ENCODE measurements at regions not wholly inside any gene's neighbourhood (a gene's known extent, or its start where the extent isn't known, plus 50 kb on each side); places are given as distances from the start of the nearest gene placed in this dataset.
"Not testable (repeated sequence)": the region's sequence is repeated elsewhere in the genome, so short reads cannot be mapped to it uniquely, and the experiment has no call there.

DNA sequence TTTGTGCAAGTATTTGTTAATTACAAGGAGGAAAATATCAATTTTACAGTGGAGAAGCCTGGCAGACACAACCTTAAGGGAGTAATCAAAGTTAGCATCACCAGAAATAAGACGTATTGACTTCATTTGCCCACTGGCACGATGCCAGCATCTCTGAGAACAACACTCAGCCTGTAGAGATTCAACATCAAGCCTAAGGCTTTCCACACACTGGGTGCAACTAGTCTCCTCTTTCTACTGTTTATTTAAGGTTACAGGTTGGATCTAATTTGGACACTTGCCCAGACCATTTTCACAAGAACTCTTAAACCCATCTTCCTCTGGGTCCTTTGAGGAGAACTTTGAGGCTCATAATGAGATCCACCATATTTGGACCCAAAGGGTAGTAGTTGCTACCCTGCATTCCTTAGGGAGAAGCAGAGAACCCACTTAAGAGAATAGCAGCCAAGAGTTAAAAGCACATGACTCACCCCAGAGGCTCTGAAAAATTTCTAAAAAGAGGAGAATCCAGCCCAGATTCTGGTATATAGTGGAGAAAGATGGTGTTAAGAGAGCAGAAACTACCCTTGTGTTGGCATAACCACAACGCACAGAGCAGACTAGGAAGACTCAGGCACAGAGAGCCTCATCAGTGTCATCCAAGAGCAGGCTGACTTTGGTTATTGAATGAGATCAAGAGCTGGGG is 97.3 kb downstream of the CCDC71L start:
- H3K4me1 Mint-ChIP-seq = peaks cover 0 to 4% (median 0%) of the 10 kb centered on the region in 7 donors
- H3K4me3 Mint-ChIP-seq = no peak overlapping the region
- peaks cover 0 to 13% (median 9%) of the 10 kb centered on the region in 5 donors for H3K27me3 Mint-ChIP-seq
- DNase-seq (no peak), ATAC-seq (no peak)
- H3K4me3 ChIP-seq (ENCODE audit: low read length) = no peak overlapping the region
- ChIA-PET CTCF (no interaction called here), POLR2A (no interaction called here)
- intact Hi-C loops (cut with micrococcal nuclease) = no loop called here
- H3K27ac Mint-ChIP-seq = no peak overlapping the region
- H3K36me3 ChIP-seq (ENCODE audit: control insufficient read depth in 2 of 3, insufficient read depth in 3 of 3, low read length in 3 of 3) = no peaks in the 10 kb centered on the region
- H3K9me3 Mint-ChIP-seq = peaks cover 0 to 13% (median 0%) of the 10 kb centered on the region in 11 donors
- no peaks in the 10 kb centered on the region for H3K27me3 ChIP-seq (ENCODE audit: control insufficient read depth in 2 of 2, insufficient read depth in 2 of 2, low read length in 2 of 2)
- no peaks in the 10 kb centered on the region for H3K36me3 Mint-ChIP-seq
- no peaks in the 10 kb centered on the region for H3K4me1 ChIP-seq (ENCODE audit: control insufficient read depth in 2 of 2, insufficient read depth in 2 of 2, low read length in 2 of 2)
- H3K27ac ChIP-seq (ENCODE audit: low read depth, low read length) = no peak overlapping the region
- H3K9me3 ChIP-seq (ENCODE audit: control insufficient read depth in 2 of 3, low read length in 3 of 3) = no peaks in the 10 kb centered on the region

- Histone ChIP-seq H3K9me3 (ENCODE audit: control insufficient read depth in 2 of 3, low read length in 3 of 3) (no peaks in the 10 kb centered on the region), H3K27me3 (ENCODE audit: control insufficient read depth in 2 of 2, insufficient read depth in 2 of 2, low read length in 2 of 2) (no peaks in the 10 kb centered on the region), H3K4me1 (ENCODE audit: control insufficient read depth in 2 of 2, insufficient read depth in 2 of 2, low read length in 2 of 2) (no peaks in the 10 kb centered on the region), H3K27ac (ENCODE audit: low read depth, low read length) (no peak overlapping the region), H3K36me3 (ENCODE audit: control insufficient read depth in 2 of 3, insufficient read depth in 3 of 3, low read length in 3 of 3) (no peaks in the 10 kb centered on the region), H3K4me3 (ENCODE audit: low read length) (no peak overlapping the region)
- Mint-ChIP-seq H3K4me3 (no peak overlapping the region), H3K36me3 (no peaks in the 10 kb centered on the region), H3K4me1 (no peaks in the 10 kb centered on the region), H3K27ac (no peak overlapping the region), H3K27me3 (peaks cover 0 to 13% (median 8%) of the 10 kb centered on the region in 5 donors), H3K9me3 (peaks cover 0 to 16% (median 0%) of the 10 kb centered on the region in 11 donors)
- POLR2A ChIA-PET = no interaction called here
- intact Hi-C loops (cut with micrococcal nuclease) = no loop called here
- no peak for DNase-seq
- ATAC-seq = no peak
- CTCF ChIA-PET = no interaction called here
These were observed 98.1 kb downstream of the CCDC71L start for GRCh38 chr7:106562711-106563366.

GRCh38 chr7:106561666-106562411 is 99.1 kb downstream of the CCDC71L start:
- Histone ChIP-seq H3K36me3 (ENCODE audit: control insufficient read depth in 2 of 3, insufficient read depth in 3 of 3, low read length in 3 of 3) (no peaks in the 10 kb centered on the region), H3K27ac (ENCODE audit: low read depth, low read length) (no peak overlapping the region), H3K9me3 (ENCODE audit: control insufficient read depth in 2 of 3, low read length in 3 of 3) (no peaks in the 10 kb centered on the region), H3K27me3 (ENCODE audit: control insufficient read depth in 2 of 2, insufficient read depth in 2 of 2, low read length in 2 of 2) (no peaks in the 10 kb centered on the region), H3K4me3 (ENCODE audit: low read length) (no peak overlapping the region), H3K4me1 (ENCODE audit: control insufficient read depth in 2 of 2, insufficient read depth in 2 of 2, low read length in 2 of 2) (no peaks in the 10 kb centered on the region)
- intact Hi-C loops (cut with micrococcal nuclease) = no loop called here
- H3K36me3 Mint-ChIP-seq = no peaks in the 10 kb centered on the region
- no peaks in the 10 kb centered on the region for H3K4me1 Mint-ChIP-seq
- CTCF ChIA-PET = no interaction called here
- ATAC-seq = no peak
- peaks cover 0 to 13% (median 9%) of the 10 kb centered on the region in 5 donors for H3K27me3 Mint-ChIP-seq
- H3K9me3 Mint-ChIP-seq = peaks cover 0 to 10% (median 0%) of the 10 kb centered on the region in 11 donors
- POLR2A ChIA-PET = no interaction called here
- DNase-seq = no peak
- no peak overlapping the region for H3K4me3 Mint-ChIP-seq
- H3K27ac Mint-ChIP-seq = no peak overlapping the region

DNA sequence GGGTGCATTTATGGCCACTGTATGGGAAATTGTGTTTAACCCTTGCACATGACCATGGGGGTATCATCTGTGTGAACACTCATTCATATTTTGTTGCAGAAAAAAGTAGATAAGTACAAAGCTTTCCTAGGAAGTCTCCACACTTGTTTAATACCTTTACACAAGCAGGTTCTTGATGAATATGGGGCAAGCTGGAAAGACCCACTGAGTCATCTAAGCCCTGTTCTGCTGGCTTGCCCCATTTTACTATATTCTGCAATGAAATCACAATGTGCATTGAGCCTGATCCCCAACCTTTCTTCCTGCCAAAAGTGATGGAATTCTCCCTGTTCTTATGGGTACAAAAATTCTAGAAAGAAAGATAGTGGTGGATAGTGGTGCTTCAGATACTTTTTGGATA is 99.8 kb downstream of the CCDC71L start:
- intact Hi-C loops (cut with micrococcal nuclease) = no loop called here
- POLR2A ChIA-PET = no interaction called here
- CTCF ChIA-PET = no interaction called here
- Histone ChIP-seq H3K9me3 (ENCODE audit: control insufficient read depth in 2 of 3, low read length in 3 of 3) (no peaks in the 10 kb centered on the region), H3K4me3 (ENCODE audit: low read length) (no peak overlapping the region), H3K36me3 (ENCODE audit: control insufficient read depth in 2 of 3, insufficient read depth in 3 of 3, low read length in 3 of 3) (no peaks in the 10 kb centered on the region), H3K4me1 (ENCODE audit: control insufficient read depth in 2 of 2, insufficient read depth in 2 of 2, low read length in 2 of 2) (no peaks in the 10 kb centered on the region), H3K27ac (ENCODE audit: low read depth, low read length) (no peak overlapping the region), H3K27me3 (ENCODE audit: control insufficient read depth in 2 of 2, insufficient read depth in 2 of 2, low read length in 2 of 2) (no peaks in the 10 kb centered on the region)
- no peak overlapping the region for H3K4me3 Mint-ChIP-seq
- ATAC-seq (no peak), DNase-seq (no peak)
- peaks cover 0 to 10% (median 0%) of the 10 kb centered on the region in 11 donors for H3K9me3 Mint-ChIP-seq
- H3K4me1 Mint-ChIP-seq = no peaks in the 10 kb centered on the region
- H3K27me3 Mint-ChIP-seq = peaks cover 0 to 16% (median 9%) of the 10 kb centered on the region in 5 donors
- H3K27ac Mint-ChIP-seq = no peak overlapping the region
- H3K36me3 Mint-ChIP-seq = no peaks in the 10 kb centered on the region

DNA sequence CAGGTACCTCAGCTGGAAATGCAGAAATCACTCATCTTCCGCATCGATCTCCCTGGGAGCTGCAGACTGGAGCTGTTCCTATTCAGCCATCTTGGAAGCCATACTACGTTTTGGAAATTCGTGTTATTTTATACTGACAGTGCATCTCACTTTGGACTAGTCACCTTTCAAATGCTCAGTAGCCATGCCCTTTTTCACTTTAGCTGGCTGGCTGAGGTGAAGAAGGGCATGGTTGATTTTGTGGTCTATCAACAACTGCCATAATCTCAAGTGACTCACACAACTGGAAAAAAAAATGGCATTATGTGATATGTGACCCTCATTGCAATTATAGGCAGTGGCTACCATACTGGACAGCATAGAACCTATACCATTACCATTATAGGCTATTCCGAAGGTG is 100.5 kb downstream of the CCDC71L start:
- Histone ChIP-seq H3K27ac (ENCODE audit: low read depth, low read length) (no peak overlapping the region), H3K4me1 (ENCODE audit: control insufficient read depth in 2 of 2, insufficient read depth in 2 of 2, low read length in 2 of 2) (no peaks in the 10 kb centered on the region), H3K9me3 (ENCODE audit: control insufficient read depth in 2 of 3, low read length in 3 of 3) (no peaks in the 10 kb centered on the region), H3K4me3 (ENCODE audit: low read length) (no peak overlapping the region), H3K27me3 (ENCODE audit: control insufficient read depth in 2 of 2, insufficient read depth in 2 of 2, low read length in 2 of 2) (no peaks in the 10 kb centered on the region), H3K36me3 (ENCODE audit: control insufficient read depth in 2 of 3, insufficient read depth in 3 of 3, low read length in 3 of 3) (no peaks in the 10 kb centered on the region)
- ChIA-PET POLR2A (no interaction called here), CTCF (no interaction called here)
- Mint-ChIP-seq H3K27me3 (peaks cover 0 to 19% (median 9%) of the 10 kb centered on the region in 5 donors), H3K4me1 (no peaks in the 10 kb centered on the region), H3K36me3 (no peaks in the 10 kb centered on the region), H3K9me3 (peaks cover 0 to 10% (median 1%) of the 10 kb centered on the region in 11 donors), H3K27ac (no peak overlapping the region), H3K4me3 (no peak overlapping the region)
- ATAC-seq (no peak), DNase-seq (no peak)
- intact Hi-C loops (cut with micrococcal nuclease) = no loop called here

DNA sequence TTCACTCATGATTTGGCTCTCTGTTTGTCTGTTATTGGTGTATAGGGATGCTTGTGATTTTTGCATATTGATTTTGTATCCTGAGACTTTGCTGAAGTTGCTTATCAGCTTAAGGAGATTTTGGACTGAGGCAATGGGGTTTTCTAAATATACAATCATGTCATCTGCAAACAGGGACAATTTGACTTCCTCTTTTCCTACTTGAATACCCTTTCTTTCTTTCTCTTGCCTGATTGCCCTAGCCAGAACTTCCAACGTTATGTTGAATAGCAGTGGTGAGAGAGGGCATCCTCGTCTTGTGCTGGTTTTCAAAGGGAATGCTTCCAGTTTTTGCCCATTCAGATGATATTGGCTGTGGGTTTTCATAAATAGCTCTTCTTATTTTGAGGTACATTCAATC is 104.7 kb downstream of the CCDC71L start:
- H3K4me3 Mint-ChIP-seq; H3K27ac ChIP-seq (ENCODE audit: low read depth, low read length); POLR2A ChIA-PET; H3K36me3 ChIP-seq (ENCODE audit: control insufficient read depth in 2 of 3, insufficient read depth in 3 of 3, low read length in 3 of 3); H3K27me3 ChIP-seq (ENCODE audit: control insufficient read depth in 2 of 2, insufficient read depth in 2 of 2, low read length in 2 of 2); H3K36me3 Mint-ChIP-seq; H3K4me1 ChIP-seq (ENCODE audit: control insufficient read depth in 2 of 2, insufficient read depth in 2 of 2, low read length in 2 of 2); CTCF ChIA-PET; H3K4me3 ChIP-seq (ENCODE audit: low read length); ATAC-seq; DNase-seq; H3K9me3 ChIP-seq (ENCODE audit: control insufficient read depth in 2 of 3, low read length in 3 of 3); H3K27ac Mint-ChIP-seq; H3K4me1 Mint-ChIP-seq; intact Hi-C loops (cut with micrococcal nuclease): not testable (repeated sequence)
- peaks cover 0 to 16% (median 2%) of the 10 kb centered on the region in 11 donors for H3K9me3 Mint-ChIP-seq
- peaks cover 0 to 16% (median 3%) of the 10 kb centered on the region in 5 donors for H3K27me3 Mint-ChIP-seq

All from naive thymus-derived CD4-positive, alpha-beta T cell (primary cell).